Effector memory CD4-positive, alpha-beta T cell (primary cell): ENCODE measurements at regions not wholly inside any gene's neighbourhood (a gene's known extent, or its start where the extent isn't known, plus 50 kb on each side); places are given as distances from the start of the nearest gene placed in this dataset.

ENCODE experiments used
- DNase-seq, 3 donors: peaks; one replicate each; pipeline ENCODE4 v3.0.0-alpha.2; 2020
- H3K27ac ChIP-seq: 2 replicates; pipeline ENCODE4 v1.7.0; 2013; ENCODE audit warnings: mild to moderate bottlenecking, low read length, moderate library complexity; ENCODE audit not compliant: insufficient read depth, poor library complexity, severe bottlenecking
- H3K27me3 ChIP-seq: replicated peaks from 2 replicates; pipeline ENCODE4 v1.7.0; 2013; ENCODE audit warnings: mild to moderate bottlenecking, low read length; ENCODE audit not compliant: insufficient read depth, control insufficient read depth, poor library complexity, severe bottlenecking
- H3K36me3 ChIP-seq: 2 replicates; pipeline ENCODE4 v1.7.0; 2013; ENCODE audit warnings: mild to moderate bottlenecking, low read length, moderate library complexity; ENCODE audit not compliant: control insufficient read depth, insufficient read depth
- H3K4me1 ChIP-seq: 2 replicates; pipeline ENCODE4 v1.7.0; 2013; ENCODE audit warnings: low read length, mild to moderate bottlenecking; ENCODE audit not compliant: control insufficient read depth, insufficient read depth, poor library complexity, severe bottlenecking
- H3K4me3 ChIP-seq: 2 replicates; pipeline ENCODE4 v1.7.0; 2013; ENCODE audit warnings: low read length, low read depth, mild to moderate bottlenecking; ENCODE audit not compliant: insufficient read depth, poor library complexity, severe bottlenecking
- H3K9me3 ChIP-seq: 2 replicates; pipeline ENCODE4 v1.7.0; 2013; ENCODE audit warnings: mild to moderate bottlenecking, low read length, moderate library complexity; ENCODE audit not compliant: control insufficient read depth

GRCh38 chr14:49984424-49984823, 91.5 kb downstream of the ARF6 start:
- Histone ChIP-seq H3K36me3 (no peaks in the 10 kb centered on the region), H3K4me1 (peaks cover 28% of the 10 kb centered on the region), H3K9me3 (no peaks in the 10 kb centered on the region), H3K4me3 (no peak overlapping the region), H3K27ac (no peak overlapping the region), H3K27me3 (no peaks in the 10 kb centered on the region)
- no peak for DNase-seq

- Histone ChIP-seq H3K4me1 (peaks cover 7% of the 10 kb centered on the region), H3K27ac (peak overlapping the region; percentile 9), H3K4me3 (no peak overlapping the region), H3K27me3 (no peaks in the 10 kb centered on the region), H3K9me3 (no peaks in the 10 kb centered on the region), H3K36me3 (no peaks in the 10 kb centered on the region)
- DNase-seq = no peak
These were observed 93.6 kb downstream of the ARF6 start for GRCh38 chr14:49986343-49987014.

GRCh38 chr14:49988080-49988990, 95.5 kb downstream of the ARF6 start:
- Histone ChIP-seq H3K4me3 (no peak overlapping the region), H3K9me3 (no peaks in the 10 kb centered on the region), H3K27me3 (no peaks in the 10 kb centered on the region), H3K36me3 (no peaks in the 10 kb centered on the region), H3K4me1 (no peaks in the 10 kb centered on the region), H3K27ac (no peak overlapping the region)
- no peak for DNase-seq

- DNase-seq = no peak
- H3K4me3 ChIP-seq = no peak overlapping the region
- no peak overlapping the region for H3K27ac ChIP-seq
- no peaks in the 10 kb centered on the region for H3K27me3 ChIP-seq
- H3K9me3 ChIP-seq = no peaks in the 10 kb centered on the region
- H3K36me3 ChIP-seq = no peaks in the 10 kb centered on the region
- H3K4me1 ChIP-seq = no peaks in the 10 kb centered on the region
These were observed 97.1 kb downstream of the ARF6 start for GRCh38 chr14:49989966-49990365.

- no peak overlapping the region for H3K4me3 ChIP-seq
- DNase-seq = no peak
- no peak overlapping the region for H3K27ac ChIP-seq
These were observed 98.6 kb downstream of the ARF6 start for GRCh38 chr14:49991491-49991890.

GRCh38 chr14:49992036-49992435, 99.2 kb downstream of the ARF6 start:
- H3K27me3 ChIP-seq = no peaks in the 10 kb centered on the region
- no peaks in the 10 kb centered on the region for H3K4me1 ChIP-seq
- H3K9me3 ChIP-seq = no peaks in the 10 kb centered on the region
- no peak overlapping the region for H3K27ac ChIP-seq
- no peak for DNase-seq
- H3K36me3 ChIP-seq = no peaks in the 10 kb centered on the region
- no peak overlapping the region for H3K4me3 ChIP-seq

More at GRCh38 chr14:49991491-49991890, 98.6 kb downstream of the ARF6 start:
- no peaks in the 10 kb centered on the region for H3K36me3 ChIP-seq
- H3K9me3 ChIP-seq = no peaks in the 10 kb centered on the region
- no peaks in the 10 kb centered on the region for H3K4me1 ChIP-seq
- no peaks in the 10 kb centered on the region for H3K27me3 ChIP-seq

- Histone ChIP-seq H3K36me3 (no peaks in the 10 kb centered on the region), H3K4me1 (no peaks in the 10 kb centered on the region), H3K9me3 (no peaks in the 10 kb centered on the region), H3K27ac (no peak overlapping the region), H3K27me3 (no peaks in the 10 kb centered on the region), H3K4me3 (no peak overlapping the region)
- no peak for DNase-seq
These were observed 99.6 kb downstream of the ARF6 start for GRCh38 chr14:49992448-49992847.

- Histone ChIP-seq H3K9me3 (no peaks in the 10 kb centered on the region), H3K27me3 (no peaks in the 10 kb centered on the region), H3K4me3 (no peak overlapping the region), H3K4me1 (peaks cover 3% of the 10 kb centered on the region), H3K27ac (no peak overlapping the region), H3K36me3 (no peaks in the 10 kb centered on the region)
- DNase-seq = no peak
These were observed 100.0 kb downstream of the ARF6 start for GRCh38 chr14:49992901-49993339.

GRCh38 chr14:49993565-49993964, 100.7 kb downstream of the ARF6 start:
- Histone ChIP-seq H3K27me3 (no peaks in the 10 kb centered on the region), H3K9me3 (no peaks in the 10 kb centered on the region), H3K27ac (no peak overlapping the region), H3K4me3 (no peak overlapping the region), H3K4me1 (peaks cover 8% of the 10 kb centered on the region), H3K36me3 (no peaks in the 10 kb centered on the region)
- DNase-seq = no peak

- Histone ChIP-seq H3K4me1 (peaks cover 22% of the 10 kb centered on the region), H3K27me3 (no peaks in the 10 kb centered on the region), H3K36me3 (no peaks in the 10 kb centered on the region), H3K4me3 (no peak overlapping the region), H3K9me3 (no peaks in the 10 kb centered on the region), H3K27ac (no peak overlapping the region)
- DNase-seq = no peak
These were observed 102.2 kb downstream of the ARF6 start for GRCh38 chr14:49994951-49995561.
